Amniotic epithelial cell (primary cell): ENCODE measurements at regions not wholly inside any gene's neighbourhood (a gene's known extent, or its start where the extent isn't known, plus 50 kb on each side); places are given as distances from the start of the nearest gene placed in this dataset.

Experiments used
- DNase-seq: peaks from one replicate; pipeline ENCODE4 v3.0.0-alpha.2; 2010; ENCODE audit warnings: low read depth

DNA sequence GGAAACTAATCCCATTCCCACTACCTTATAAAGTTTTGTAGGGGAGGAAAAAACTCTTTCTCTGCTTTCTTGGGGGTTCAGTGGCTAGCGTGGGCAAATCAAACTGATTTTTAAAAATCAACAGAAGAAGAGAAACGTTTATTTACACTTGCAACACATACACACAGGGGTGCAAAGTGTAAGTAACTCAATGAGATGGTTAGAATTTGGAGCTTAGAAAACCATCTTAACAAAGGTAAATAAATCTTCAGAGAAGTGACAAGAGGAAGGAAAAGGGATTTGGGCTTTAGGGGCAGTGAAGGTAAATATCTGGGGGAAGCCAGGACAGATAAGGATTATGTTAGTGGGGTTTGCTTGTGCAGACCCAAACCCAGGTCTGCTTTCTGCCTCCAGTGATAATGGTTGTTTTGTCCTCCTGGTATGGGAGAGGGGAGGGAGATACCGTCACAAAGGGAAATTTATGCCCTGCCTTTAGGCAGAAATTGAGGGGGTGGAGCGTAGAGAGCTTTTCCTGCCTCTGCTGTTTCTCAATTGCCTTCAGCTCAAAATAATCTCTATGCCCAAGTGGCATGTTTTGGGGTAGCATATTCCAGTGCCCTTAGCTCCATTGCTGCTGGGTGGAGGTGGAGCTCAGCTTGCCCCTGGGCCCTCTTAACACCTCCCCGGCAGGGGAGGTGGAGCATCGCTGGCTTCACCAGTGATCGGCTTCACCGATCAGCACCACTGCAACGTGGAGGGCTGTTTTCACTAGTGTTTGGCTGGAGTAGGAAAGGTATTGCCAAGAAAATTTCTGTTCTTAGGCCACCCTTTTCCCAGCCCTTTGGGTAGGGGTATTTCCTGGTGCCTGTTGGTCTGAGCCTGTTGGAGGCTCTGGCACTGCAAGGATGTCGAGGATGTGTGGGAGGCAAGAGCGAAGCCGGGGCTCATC, 92.2 kb downstream of the TEX51 start:
- no peak for DNase-seq

DNA sequence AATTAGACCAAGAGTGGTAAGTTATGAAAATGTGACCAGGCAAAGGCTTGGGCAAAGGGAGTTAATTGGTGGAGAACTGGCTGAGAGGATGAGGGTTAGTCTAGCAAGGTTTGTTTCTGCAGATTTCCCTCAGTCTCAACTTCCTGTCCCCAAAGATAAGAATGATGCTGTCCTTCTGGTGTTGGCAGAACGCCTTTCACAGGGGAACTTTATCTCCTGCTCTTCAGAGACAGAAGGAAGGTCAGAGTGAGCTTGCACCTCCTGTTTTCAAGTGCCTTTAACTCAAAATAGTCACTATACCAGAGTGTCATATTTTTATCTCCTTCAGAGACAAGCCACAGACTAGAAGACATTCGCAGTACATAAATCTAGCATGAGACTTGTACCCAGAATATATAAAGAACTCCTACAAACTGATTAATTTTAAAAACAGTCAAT, 95.7 kb downstream of the TEX51 start:
- DNase-seq, result no peak

GRCh38 chr2:126995621-126996377, 97.1 kb downstream of the TEX51 start:
- DNase-seq, result no peak

DNA sequence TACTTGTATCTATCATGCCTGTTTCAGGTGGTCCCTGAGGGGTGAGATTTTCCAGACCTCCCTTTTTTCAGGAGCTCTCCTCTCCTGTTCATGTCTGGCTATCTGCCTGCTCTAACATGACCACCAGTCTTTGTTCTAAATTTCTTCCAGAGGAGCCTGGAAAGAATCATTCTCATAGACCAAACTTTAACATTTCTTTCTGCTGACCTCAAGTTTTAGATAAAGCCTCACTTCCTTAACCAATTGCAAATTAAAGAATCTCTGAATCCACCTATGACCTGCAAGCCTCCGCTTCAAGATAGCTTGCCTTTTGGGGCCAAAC, 97.6 kb downstream of the TEX51 start:
- no peak for DNase-seq
